ENCODE measurements at regions not wholly inside any gene's neighbourhood (a gene's known extent, or its start where the extent isn't known, plus 50 kb on each side); places are given as distances from the start of the nearest gene placed in this dataset.

DNA sequence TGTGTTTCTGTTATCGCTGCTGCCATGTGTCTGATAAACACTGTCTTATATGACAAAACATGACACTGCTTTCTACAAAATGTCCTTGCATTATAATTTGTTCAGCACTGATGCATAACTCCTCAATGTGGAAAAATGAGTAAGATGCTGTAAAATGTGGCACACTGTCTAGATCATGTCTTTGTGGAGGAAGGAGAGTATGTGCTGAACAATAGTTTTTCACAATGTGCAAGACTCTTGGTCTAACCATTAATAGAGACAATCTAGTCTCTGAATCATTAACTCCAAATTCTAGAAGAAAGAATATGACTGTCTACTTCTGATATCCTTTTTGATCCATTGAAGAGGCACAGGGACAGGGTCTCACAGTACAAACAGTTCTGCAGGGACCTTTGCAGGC lies 127.9 kb upstream of the RARB start:
- no peak for TF ChIP-seq GATA2 (IDR thresholded peaks at IDR 0.05; ENCODE audit: low read depth, low read length)
- TF ChIP-seq GATA3 (IDR thresholded peaks at IDR 0.05; ENCODE audit: low read depth, low read length), result no peak
